NCI-H774 (cell line): ENCODE measurements at regions not wholly inside any gene's neighbourhood (a gene's known extent, or its start where the extent isn't known, plus 50 kb on each side); places are given as distances from the start of the nearest gene placed in this dataset.

ENCODE experiments used
- DNase-seq: peaks from one replicate; lab custom pipeline; 2025; lab: John Stamatoyannopoulos, UW

DNA sequence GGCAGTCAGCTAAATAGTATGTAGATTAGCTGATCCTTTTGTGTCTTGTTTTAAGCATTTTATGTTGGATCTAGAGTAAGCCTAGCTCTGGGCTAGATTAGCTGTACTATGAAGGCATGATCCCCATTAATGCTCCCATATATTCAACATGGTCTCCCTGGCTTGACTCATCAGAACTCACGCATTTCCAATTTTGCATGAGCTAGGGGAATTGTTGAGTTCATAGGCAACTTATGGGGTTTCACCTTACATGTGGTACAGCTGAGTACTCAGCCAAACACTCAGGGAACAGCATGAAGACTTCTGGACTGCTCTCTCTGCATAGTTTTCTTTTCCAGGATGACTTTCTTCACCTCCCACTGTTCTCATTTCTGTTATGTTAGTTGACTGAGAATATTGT is 248.2 kb downstream of the TMX3 start:
- DNase-seq, result no peak

DNA sequence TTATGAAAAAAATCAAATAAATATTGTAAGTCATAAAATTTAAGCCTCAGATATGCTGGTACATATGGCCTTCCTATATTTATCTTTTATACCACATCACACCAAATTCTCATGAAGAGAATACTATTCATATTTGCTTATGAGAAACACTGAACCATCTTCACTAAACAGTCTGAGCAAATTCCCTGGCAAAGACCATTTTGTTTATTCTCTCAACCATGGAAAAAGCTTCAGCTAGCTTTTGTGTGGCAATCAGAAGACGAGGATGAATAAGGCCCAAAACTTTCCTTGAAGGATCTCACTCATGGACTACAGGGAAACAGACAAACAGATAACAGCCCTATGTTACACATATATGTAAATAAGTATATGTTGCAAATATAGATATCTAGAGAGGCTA is 252.1 kb downstream of the TMX3 start:
- no peak for DNase-seq

DNA sequence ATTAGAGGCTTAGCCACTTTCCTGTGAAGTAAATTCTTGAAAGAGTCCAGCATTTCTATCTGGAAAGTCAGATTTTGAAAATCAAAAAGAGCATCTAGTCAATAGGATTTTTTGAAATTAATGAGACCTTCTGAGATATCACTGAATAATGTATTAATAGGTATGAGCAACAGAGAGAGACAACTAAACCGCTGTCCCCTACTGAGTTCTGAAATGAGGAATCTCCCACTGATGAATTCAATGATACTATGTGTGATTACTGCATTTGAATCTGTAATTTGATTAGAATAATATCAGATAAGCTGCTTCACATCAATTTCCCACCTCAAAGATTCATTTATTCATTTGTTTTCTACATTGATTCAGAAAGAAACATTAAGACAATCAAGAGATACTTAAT is 252.8 kb downstream of the TMX3 start:
- DNase-seq, result no peak

DNA sequence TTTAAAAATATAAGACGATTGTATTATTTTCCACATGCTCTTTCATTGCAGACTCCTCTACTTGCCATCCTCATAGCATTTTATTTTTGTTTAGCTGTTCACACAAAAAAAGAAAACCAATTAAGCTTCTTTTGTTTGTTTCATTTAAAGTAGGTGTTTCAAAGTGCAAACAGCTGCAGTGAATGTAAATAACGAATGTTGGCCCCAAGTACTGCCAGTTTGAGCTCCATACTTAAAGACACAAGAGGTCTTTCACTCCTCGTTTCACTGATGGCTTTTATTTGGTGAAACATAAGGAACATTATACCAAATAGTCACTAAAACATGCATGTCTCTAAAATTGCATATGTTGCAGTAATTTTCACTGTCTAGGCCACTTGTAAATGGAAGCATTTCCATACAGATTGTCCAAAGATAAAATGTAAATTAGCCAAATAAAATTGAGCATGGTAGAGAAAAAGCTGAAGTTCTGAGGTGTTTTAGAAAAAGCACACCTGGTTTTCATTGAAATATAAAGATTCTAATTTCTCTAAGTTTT is 253.4 kb downstream of the TMX3 start:
- peak; percentile 20 for DNase-seq

DNA sequence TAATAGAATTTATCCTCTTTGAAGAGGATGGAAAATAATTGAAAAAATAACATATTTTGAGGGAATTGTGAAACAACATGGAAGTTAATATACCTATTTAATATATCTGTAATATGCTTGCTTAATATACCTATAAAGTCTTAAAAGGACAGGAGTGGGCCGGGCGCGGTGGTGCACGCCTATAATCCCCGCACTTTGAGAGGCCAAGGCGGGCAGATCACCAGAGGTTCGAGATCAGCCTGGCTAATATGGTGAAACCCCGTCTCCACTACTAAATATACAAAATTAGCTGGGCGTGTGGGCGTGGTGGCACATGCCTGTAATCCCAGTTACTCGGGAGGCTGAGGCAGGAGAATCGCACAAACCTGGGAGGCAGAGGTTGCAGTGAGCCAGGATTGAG is 254.9 kb downstream of the TMX3 start:
- DNase-seq, result no peak

DNA sequence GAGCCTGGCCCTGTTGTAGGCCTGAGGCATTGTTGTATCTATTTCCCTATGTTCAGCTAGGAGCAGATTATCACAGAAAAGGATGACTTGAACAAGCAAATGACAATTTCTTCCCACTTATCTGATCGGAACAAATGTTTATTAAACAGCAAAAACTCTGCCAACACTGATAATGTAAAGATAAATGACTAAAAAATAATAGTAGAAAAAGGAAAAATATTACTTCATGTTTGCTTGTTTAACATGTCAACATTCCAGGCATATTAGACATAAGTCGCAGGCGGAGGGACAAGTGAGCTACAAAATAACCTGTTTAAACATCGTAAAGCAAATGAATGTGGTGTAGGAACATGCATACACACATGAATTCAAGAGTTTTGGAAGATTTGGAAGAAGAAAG is 257.9 kb downstream of the TMX3 start:
- no peak for DNase-seq

DNA sequence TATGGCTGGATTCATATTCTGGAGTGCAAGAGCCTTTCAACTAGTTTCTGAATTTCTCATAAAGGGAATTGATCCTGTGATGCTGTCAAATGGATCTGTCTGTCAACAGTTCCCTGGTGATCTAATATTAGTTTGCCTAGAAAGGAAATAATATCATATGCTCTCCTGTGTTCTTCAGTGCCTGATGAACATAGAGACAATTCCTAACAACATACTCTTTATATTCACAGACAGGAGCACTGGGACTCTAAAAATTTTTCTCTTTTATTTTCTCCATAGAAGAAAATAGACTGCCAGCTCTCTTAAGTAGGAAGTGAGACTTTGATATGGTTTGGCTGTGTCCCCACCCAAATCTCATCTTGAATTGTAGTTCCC is 259.7 kb downstream of the TMX3 start:
- DNase-seq, result no peak

DNA sequence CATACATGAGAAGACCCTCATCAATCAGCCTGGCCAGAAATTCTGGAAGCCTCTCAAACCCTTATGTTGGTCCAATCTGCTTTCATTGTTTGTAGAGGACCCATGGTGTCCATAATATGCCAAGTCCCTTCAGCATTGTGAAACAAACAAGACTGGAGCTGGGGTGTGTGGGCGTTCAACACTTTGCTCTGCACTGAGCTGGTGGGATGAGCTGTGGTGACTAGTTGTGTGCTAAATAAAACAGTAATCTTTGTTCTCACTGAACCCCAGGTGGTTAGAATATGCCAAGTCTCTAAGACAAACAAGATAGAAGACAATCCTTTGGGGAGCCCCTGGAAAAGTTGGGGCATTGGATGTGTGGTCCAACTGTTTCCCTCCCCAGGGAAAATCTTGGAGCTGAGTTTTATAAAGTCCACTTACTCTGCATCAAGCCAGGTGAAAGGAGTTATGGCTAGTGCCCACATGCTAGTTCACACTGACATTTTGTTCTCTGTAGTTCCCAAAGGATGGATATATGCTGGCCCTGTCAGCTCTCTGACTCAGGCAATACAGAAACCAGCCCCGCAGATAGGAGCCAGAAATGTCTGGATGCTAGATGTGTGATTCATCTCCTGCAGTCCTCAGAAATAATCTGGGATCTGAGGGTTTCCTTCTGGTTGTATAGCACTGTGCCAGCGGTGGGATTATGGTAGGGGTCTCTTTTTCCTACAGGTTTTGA is 260.2 kb downstream of the TMX3 start:
- no peak for DNase-seq

DNA sequence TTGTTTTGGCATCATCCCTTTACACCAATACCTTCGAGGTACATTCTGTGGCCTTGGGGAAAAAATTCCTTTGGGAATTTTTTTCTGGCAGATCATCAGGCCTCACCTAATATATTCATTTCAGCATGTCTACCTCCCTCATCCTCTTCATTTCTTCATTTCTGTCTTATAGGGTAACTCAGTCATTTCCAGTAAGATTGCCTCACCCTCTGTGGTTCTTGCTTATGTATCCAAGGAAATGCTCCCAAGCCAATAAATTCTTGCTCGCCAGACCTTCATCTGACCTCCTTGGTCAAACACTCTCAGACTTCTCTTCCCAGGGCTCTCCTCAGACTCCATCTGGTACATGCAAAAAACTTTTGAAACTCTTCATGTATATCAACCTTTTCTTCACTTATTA is 265.6 kb downstream of the TMX3 start:
- no peak for DNase-seq

DNA sequence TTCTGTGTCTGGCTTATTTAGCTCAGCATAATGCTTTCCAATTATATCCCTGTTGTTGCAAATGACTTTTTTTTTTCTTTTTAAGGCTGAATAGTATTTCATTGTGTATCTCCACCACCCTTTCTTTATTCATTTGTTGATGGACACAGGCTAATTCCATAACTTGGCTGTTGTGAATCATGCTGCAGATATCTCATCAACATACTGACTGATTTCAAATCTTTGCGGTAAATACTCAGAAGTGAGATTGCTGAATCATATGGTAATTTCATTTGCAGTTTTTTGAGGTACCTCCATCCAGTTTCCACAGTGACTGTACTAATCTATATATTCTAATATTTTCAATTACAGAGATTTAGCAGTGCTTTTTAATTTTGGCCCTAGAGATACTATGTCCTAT is 266.2 kb downstream of the TMX3 start:
- DNase-seq, result no peak

DNA sequence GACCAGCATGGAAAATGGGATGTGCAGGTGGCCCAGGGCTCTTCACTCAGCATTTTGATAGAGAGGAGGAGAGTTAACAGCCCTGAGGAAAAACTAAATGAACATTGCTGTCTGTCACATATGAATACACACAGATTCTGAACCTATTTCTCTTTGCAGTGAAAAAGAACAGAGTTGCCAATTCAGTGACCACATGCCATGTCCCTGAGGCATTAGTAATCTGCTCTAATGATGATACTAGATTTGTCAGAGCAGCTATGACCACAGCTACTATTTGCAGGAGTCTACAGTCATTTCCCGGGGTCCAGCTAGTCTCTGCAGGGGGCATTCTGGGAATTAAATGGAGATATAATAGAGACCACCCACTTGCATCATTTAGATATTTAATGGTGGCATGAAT is 267.6 kb downstream of the TMX3 start:
- DNase-seq, result no peak

DNA sequence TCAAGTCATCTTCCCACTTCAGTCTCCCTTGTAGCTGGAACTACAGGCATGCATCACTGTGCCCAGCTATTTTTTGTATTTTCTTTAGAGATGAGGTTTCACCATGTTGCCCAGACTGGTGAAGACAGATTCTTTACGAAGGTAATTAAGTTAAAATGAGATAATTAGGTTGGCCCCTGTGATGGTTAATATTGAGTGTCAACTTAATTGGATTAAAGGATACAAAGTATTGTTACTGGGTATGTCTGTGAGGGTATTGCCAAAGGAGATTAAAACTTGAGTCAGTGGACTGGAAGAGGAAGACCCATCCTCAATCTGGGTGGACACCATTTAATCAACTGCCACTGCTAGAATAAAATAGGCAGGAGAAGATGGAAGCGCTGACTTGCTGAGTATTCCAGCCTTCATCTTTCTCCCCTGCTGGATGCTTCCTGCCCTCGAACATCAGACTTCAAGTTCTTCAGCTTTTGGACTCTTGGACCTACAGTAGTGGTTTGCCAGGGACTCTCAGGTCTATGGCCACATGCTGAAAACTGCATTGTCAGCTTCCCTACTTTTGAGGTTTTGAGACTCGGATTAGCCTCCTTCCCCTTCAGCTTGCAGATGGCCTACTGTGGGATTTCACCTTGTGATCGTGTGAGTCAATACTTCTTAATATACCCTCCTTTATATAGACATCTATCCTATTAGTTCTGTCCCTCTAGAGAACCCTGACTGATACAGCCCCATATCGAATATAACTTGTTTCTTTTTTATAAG is 269.1 kb downstream of the TMX3 start:
- no peak for DNase-seq

DNA sequence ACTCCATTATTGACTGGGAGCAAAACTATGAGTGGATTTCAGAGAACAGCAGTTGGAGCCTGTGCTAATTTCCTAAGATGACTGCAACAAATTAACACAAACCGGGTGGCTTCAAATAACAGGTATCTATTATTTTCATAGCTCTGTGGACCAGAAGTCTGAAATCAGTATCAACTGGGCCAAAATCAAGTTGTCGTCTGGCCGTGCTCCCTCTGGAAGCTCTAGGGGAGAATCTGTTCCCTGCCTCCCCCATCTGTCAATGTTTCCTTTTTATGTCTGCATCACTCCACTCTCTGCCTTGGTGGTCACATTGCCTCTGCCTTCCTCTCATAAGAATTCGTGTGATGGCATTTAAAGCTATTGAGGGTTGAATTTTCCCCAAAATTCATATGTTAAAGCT is 269.8 kb downstream of the TMX3 start:
- DNase-seq, result no peak

DNA sequence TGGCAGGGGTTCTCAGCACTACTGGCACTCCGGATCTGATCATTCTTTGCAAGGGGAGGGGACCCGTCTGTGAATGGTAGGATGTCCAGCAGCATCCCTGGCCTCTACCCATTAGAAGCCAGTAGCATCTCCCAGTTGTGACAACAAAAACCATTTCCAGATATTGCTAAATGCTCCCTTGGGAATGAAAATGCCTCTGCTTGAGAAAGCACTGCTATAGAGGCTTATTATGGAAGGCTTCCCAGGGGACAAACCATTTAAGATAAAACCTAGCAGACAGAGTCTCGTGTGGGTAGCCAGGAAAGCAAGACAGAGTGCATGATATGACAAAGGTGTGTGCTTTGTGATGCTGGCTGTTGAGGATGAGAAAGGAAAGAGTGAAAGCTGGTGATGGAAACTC is 273.7 kb downstream of the TMX3 start:
- no peak for DNase-seq

DNA sequence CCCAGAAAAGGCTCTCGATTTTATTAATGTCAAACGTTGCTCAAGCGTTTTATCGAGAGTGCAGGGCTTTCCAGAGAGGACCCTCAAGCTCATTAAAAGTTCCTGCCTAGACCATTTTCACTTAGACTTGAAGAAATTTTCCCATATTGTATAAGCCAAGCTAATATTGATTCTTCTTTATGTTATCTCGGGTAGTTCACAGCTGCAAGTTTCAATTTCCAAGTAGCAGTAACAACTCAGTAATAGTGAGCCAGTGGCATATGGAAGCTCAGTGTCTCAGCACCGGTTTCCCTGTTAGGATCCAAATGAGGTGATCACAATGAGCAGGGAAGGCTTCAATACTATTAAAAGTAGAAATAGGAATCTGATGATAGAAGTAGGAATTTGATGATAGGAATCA is 274.5 kb downstream of the TMX3 start:
- DNase-seq, result no peak

DNA sequence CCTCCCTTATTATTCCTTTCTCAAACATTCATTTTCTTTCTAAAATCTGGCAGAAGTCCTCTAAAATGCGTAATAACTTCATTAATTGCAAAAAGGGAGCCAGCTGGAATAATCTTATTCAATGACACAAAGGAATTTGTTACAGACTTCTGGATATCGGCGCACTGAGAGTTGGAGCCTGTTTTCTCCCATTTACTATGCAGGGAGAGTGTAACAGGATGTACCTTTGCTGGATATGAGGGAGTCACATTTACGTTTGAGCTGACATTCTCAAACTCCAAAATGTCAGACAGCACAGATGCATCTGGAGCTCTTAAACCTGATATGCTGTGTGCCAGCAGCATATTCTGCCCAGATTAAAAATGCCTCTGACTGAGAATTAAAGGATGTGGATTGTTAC is 275.3 kb downstream of the TMX3 start:
- DNase-seq, result no peak

DNA sequence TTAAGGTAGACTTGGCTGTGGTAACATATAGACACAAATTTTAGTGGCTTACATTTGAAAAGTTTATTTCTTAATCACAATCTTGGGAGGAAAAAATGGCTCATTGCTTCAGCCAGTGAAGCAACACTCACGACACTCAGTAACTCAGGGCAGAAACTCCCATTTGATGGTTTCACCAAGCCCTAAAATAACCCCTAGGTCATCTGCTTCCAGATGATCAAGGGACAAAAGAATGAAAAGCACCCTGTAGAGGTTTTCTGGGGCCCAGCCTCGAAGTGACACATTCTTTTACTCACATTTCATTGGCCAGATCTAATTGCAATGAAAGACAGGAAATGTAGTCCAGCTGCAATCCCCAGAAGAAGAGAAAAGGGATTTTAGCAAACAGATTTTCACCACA is 275.9 kb downstream of the TMX3 start:
- DNase-seq, result no peak

DNA sequence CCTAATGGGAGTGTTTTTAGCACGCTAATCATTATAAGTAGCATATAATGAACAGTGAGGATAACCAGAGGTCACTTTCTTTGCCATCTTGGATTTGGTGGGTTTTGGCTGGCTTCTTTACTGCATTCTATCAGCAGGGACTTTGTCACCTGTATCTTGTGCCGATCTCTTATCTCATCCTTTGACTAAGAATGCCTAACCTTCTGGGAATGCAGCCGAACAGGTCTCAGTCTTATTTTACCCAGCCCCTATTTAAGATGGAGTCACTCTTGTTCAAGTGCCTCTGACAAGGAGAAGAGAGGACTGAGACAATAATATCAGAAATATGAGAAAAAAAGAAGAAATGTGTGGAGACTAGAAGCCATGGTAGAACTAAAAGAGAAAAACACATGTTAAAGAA is 276.4 kb downstream of the TMX3 start:
- no peak for DNase-seq

DNA sequence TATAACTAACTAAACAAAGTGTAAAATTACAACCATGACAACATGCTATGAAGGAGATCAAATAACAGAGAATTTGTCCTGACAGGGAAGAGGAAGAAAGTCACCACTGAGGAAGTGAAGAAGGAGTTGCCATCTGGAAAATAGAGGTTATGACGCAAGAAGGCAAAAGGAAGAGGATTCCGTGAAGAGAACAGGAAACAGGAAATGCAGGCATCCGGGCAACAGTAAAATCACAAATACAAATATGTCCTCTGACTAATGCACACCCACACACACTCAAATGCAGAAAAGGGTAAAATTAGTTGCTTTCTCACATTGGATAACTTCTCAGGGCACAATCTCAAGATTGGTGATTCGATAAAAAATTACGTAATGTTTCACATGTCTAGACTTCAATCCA is 278.4 kb downstream of the TMX3 start:
- DNase-seq, result no peak

DNA sequence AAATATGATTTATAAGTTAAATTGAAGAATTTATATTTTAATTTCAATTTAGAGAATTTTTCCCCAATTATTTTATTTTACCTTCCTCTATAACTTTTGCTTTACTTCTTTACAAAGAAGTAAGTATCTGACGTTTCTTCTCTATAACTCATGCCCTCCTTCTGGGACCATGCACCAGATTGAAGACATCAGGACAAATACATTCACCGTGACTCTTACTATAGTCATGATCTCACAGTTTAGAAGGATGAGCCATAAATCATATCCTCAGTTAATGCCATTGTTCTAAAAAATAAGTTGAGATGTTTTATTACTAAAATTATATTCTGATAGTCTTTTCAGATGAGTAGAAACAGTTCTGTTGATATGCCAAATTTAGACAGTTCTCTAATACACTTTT is 279.3 kb downstream of the TMX3 start:
- DNase-seq, result no peak

DNA sequence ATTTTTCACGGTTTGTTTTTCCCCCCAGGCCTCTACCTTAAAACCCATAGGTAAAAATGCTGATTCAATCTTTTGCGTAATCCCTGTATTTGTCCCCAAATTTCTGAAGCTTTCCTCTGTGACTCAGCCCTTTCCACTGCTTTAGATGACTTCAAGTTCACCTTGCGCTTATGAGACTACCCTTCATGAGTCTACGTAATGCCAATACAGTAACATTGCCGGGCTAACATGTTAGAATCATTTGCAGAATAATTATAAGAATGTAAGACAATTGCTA is 283.0 kb downstream of the TMX3 start:
- DNase-seq, result no peak

DNA sequence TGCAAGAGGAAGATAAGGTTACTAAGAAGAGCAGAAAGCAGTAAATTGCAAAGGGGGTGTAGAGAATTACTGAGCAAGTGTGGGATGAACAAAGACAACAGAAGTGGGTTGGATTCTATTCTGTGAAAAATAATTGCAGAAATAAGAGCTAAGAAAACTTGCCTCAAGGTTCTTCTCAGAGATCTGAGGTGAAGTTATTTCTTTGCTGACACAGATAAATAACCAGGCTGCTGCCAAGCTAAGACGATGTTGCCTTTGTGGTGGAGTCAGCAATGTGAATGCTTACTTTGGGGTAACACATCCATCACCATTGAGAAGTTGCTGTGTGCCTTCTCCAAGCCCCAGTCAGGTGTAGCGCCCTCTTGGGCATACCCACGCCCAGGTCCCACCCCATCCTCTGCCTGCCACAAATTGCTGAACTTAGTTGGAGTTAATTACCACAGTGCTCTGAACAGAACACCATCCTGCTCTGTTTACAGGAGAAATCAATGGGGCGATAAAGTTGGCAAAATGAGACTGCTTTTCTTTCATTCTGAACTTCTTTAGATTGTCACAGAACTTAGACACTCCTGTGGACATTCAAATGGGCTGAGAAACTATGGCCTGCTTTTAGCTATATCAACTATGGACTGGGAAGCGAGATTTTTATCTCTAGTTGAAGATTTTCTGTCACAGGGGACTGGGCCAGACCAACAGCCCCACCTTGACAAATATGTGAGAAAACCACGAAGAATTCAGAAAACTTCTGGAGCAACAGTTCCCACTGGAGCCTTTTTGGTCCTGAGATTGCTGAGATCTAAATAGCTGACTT is 283.6 kb downstream of the TMX3 start:
- DNase-seq, result no peak

DNA sequence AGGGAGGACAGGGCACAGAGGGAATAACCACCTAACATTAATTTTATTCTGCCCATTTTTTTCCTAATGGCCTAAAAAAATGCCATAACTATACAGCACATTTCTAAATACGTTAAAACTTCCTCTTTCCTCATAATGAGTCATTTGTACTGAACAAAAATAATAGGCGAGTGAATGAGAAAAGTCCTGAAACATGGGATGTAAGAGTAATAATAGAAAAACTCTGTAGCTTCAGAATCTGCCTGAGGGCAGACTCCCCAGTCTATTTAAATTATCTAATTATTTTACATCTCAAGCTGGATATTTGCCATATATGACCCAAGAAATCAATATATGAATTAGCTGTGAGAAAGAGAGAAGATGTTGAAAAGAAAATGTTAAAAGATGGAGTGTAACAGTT is 285.1 kb downstream of the TMX3 start:
- DNase-seq, result no peak
